ENCODE measurements at regions not wholly inside any gene's neighbourhood (a gene's known extent, or its start where the extent isn't known, plus 50 kb on each side); places are given as distances from the start of the nearest gene placed in this dataset.

GRCh38 chr11:134479206-134480135 lies 67.4 kb upstream of the B3GAT1 start:
- DNase-seq (ENCODE audit: low spot score): peak; percentile 19

DNA sequence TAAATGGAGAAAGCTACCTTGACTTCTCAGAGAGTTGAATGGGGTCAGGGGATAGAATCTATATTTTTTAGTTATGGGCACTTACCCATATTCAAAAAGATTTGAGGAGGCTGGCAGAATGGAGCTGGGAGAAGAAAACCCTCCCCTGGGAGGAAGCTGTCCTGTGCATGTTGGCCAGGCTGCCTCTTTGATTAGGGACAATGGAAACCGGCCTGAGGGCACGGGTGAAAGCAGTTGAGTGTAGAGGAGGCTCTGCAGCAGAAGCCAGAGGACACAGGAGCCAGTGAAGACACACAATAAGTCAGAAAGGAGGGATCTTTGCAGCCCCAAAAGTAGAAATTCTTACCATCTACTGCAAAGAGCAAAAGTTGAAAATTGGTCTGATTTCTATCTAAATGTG lies 66.6 kb upstream of the B3GAT1 start:
- DNase-seq (ENCODE audit: low spot score): no peak

DNA sequence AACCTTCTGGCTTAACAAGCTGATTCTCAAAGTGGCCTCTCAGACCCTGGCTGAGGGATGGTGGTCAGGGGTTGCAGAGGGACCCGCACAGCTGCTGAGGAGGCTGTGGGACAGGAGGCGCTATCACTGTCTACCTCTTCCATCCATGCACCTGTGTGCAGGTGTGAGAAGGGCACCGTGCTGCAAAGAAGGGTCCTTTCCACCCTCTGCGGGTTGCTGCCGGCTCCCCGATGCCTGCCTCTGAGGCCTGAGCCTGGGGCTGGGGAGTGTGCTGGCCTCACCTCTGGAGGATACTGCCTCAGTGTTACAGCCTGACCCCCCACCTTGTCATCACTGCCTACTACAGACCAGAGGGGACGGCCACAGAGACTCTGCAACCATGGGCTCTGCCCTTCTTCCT lies 66.1 kb upstream of the B3GAT1 start:
- DNase-seq (ENCODE audit: low spot score): no peak

DNA sequence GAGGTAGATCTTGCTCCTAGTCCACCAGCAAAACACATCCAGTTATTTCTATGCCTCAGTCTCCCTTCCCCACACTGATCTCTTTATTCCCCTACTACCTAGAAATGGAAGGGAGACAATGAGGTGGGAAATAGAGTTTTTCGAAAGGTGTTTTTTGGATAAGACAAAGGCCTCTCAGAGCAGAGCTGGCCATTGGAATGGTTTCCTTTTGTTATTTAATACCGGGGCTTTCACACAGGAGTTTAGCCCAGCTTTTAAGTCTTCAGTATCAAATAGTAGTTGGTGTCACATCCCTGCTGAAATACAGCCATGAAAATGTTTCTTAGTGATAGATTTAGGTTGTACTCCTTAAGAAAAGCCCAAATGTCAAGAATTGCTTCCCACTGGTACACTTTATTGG lies 65.4 kb upstream of the B3GAT1 start:
- DNase-seq (ENCODE audit: low spot score): no peak

- peak; percentile 14 for DNase-seq (ENCODE audit: low spot score)
These were observed 64.5 kb upstream of the B3GAT1 start for GRCh38 chr11:134476435-134477021.

GRCh38 chr11:134475951-134476350 lies 63.9 kb upstream of the B3GAT1 start:
- DNase-seq (ENCODE audit: low spot score): no peak

GRCh38 chr11:134474942-134475341 lies 62.9 kb upstream of the B3GAT1 start:
- no peak for DNase-seq (ENCODE audit: low spot score)

DNA sequence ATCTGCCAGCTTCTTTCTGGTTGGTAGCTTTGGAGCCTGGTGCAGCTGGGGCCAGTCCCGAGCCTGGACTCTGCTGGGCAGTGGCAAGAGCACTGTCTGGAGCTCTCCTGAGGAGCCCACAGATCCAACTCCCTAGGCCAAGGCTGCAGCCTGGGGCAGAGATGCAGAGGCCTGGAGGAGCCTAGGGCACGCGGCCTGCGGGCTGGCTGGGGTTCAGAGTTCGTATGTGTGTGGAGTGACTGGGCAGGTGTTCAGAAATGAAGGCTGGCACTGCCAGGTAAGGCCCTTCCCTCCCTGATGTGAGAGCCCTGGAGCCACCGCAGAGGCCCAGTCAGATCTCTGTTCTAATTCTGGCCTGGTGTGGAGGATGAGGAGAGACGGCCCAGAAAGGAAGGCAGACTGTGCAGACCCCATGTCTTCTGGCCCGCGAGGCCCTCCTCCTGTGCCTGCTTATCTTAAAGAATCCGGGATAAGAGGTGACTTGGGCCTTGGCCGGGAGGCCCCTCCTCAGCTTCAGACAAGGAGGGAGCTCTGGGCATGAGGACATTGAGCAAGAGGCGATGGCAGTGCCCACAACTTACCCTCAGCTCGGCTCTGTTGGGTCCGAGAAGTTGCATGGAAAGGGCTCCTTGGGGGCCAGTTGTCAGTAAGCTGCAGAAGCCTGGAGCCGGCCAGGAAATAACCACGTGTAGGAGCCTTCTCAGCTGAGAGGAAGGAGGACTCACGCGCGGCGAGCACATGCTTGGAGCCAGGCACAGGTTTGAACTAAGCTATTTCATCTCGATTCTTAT lies 62.2 kb upstream of the B3GAT1 start:
- DNase-seq (ENCODE audit: low spot score): no peak

DNA sequence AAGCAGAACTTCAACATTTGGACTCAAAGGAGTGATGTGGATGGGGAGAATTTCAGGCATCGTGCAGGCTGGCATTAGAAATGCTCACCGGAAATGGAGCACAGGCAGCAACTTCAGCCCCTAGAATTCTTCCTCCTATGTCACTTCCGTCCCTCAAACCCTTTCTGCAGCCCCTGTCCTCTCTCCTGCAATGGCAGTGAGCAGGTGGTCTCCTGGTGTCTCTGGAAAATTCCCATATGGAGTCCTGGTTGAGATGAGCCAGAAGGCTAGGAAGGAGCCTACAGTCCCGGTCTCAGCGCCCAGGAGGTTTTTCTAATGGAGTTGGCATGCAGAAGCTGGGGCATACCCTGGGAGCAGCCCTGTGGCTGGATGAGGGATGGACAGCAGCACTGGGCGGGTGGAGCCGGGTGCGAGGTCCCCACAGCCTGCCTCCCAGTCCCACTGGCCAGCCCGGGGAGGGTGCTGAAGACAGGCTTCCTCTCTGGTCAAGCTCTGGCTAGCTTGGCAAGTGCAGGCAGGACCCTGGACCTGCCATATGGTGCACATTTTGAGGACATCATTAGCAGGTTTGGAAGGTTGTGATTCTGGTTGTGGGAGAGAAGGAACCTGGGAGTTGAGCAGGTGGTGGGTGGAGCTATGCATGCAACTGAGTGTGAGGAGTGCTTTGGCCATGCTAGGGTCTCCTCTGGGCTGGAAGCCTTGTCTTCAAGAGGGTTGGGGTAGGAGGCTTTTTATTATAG lies 59.8 kb upstream of the B3GAT1 start:
- DNase-seq (ENCODE audit: low spot score): no peak

- DNase-seq (ENCODE audit: low spot score): no peak
These were observed 59.2 kb upstream of the B3GAT1 start for GRCh38 chr11:134471087-134471715.

DNA sequence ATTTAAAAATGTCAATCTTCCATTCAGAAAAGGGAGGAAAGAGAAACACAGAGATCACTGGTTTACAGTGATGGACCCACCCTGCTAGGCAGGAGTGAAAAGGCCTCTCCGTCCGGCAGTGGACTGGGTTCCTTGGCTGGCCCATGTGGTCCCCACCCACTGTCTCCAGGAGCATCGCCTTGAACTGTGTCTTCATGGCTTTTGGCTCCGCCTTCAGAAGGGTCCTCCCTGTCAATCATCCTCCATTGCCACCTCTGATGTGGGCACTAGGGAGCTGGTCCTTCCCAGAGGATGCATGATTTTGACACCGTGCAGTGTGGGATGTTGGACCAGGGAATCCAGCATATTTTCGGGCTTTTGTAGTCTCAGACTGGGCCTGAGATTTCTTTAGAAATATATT lies 58.2 kb upstream of the B3GAT1 start:
- DNase-seq (ENCODE audit: low spot score): no peak

DNA sequence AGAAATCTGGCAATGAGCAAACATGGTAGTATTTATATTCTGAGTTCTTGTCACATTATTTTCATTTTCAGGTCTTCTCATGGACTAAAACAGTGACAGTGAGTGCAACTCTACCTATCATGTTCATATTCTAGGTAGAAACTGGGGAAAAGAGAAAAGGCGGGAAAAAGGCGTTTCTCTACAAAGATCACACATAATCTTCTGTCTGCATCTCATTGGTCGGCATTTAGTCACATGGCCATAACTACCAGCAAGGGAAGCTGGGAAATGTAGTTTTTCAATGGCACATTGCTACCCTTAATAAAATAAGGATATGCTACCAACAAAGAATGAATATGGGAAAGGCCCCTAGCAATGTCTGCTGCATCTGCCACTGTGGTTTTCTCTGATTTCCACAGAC lies 57.6 kb upstream of the B3GAT1 start:
- DNase-seq (ENCODE audit: low spot score): peak; percentile 6

DNA sequence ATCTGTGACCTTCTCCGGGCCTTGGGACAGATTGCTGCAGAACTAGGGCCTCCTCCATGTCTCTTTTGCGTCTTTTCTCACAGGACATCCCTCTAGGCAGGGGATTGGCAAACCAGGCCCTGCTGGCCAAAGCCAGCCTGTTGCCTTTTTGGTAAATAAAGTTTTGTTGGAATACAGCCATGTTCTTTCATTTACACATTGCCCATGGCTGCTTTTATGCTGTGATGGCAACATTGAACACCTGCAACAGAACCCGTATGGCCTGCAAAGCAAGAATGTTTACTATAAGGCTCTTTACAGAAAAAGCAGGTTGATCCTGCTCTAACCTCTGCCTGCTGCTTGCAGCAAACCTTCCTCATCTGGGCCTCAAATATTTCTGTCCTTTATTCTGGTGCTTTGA lies 56.8 kb upstream of the B3GAT1 start:
- no peak for DNase-seq (ENCODE audit: low spot score)

DNA sequence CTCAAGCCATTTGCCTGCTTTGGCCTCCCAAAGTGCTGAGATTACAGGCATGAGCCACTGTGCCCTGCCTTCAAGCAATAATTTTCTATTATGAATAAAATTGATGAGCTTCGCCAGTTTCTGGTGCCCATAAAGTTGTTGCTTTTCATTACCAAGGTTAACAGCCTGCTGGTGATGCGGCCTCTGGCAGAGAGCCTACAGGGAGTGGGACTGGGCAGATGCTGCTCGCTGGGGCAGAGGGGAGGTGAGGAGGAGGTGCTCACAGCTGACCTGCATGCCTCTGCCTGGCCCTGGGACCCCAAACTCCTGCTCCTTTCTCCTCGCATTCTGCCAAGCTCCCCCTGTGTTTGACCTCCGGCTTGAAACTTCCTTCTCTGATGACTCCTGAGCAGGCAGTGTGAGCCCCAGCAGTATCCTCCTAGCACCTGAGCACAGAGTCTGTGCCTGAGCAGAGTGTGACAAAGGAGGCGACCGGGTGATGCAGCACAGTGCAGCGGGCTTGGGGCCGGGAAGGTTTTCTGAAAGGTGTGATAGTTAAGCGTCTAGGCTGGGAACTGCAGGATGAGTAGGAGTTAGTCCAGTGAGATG lies 56.1 kb upstream of the B3GAT1 start:
- DNase-seq (ENCODE audit: low spot score): no peak

GRCh38 chr11:134466610-134467567 lies 54.8 kb upstream of the B3GAT1 start:
- no peak for DNase-seq (ENCODE audit: low spot score)

DNA sequence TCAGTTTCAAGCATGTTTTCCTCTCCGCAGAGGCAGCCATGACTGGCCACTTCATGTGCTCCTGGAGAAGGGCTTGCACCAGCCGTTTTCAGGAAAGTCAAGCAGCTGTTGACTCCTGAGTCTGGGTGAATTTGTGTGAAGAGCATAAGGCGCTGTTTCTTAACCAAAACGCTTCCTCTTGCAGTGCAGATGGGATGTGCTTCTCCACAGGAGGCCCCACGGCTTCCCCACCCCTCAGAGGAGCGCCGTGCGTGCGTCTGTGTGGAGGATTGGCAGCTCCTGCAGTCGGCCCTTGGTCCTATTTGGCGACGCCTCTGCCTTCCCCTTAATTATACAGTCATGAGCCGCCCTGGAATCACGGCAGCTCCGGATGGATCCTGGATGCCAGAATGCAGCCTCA lies 54.1 kb upstream of the B3GAT1 start:
- DNase-seq (ENCODE audit: low spot score): no peak

DNA sequence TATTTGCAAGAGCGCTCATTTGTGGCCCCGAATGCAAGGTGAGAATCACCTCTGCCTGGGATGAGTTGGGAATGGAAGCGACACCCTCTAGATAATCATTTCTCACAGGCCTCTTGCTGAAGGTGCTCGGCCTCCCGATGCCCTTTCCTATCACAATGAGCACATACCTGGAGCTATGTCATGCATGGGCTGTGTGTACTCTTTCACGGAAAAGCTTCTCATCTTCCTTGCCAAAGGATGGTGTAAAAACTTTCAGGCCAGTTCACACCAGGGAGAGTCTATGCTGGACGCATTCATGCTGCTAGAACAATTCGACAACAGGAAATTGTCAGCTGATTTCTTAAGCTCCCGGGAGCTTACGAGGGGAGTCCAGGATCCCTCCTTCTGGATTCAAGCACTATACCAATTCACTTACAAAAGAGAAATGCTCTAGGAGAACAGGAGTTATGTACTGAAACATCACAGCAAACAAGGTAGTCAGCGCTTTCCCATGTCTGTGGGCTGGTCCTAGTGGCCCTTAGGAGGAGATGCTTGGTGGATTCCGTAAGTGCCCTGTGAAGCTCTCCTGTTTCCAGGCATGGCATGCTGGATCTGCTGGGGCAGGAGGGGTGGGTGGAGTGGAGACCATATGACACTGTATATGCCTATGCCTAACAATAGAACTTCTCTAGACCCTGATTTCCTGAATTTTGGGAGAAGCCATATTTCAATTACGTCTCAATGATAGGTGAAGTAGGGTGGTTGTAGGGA lies 53.1 kb upstream of the B3GAT1 start:
- no peak for DNase-seq (ENCODE audit: low spot score)

GRCh38 chr11:134464196-134464595 lies 52.2 kb upstream of the B3GAT1 start:
- DNase-seq (ENCODE audit: low spot score): no peak

- DNase-seq (ENCODE audit: low spot score): no peak
These were observed 51.7 kb upstream of the B3GAT1 start for GRCh38 chr11:134463716-134464115.
